ENCODE measurements at regions not wholly inside any gene's neighbourhood (a gene's known extent, or its start where the extent isn't known, plus 50 kb on each side); places are given as distances from the start of the nearest gene placed in this dataset.

DNA sequence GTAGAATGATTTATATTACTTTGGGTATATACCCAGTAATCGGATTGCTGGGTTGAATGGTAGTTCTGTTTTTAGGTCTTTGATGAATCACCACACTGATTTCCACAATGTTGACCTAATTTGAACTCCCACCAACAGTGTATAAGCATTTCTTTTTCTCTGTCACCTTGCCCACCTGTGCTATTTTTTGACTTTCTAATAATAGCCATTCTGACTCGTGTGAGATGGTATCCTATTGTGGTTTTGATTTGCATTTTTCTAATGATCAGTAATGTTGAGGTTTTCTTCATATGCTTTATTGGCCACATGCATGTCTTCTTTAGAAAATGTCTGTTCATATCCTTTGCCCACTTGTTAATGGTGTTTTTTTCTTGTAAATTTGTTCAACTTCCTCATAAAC lies 340.8 kb downstream of the PLOD2 start:
- no peak overlapping the region for H3K4me3 ChIP-seq (ENCODE audit: low read length)
- no peak for TF ChIP-seq ZNF274 (IDR thresholded peaks at IDR 0.05; ENCODE audit: low read depth, low read length)

DNA sequence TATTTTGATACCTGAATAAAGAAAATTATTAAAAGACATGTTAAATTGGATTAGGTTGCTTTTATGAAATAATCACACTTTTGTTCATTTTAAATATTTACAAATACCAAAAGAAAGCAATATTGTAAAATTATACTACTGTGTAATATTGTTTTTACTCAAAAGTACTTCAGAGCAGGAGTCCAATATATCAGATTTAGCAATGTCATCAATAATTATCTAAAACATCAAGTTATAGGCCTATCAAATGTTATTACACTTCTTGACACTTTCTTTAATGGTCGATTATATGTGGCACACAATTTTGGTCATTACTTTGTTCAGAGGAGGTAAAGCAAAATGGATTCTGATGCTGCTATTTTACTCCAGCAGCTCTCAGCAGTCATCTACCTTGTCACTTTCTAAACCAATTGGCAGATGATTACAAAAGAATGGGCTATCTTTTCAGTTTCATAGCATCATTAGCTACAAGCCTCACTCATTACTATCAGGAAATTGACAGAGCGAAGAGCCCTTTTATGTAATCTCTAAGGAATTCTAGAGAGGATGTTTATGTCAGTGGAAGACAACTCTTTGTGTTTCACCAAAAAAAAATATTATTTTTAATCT lies 318.6 kb downstream of the PLOD2 start:
- TF ChIP-seq ZNF274 (IDR thresholded peaks at IDR 0.05; ENCODE audit: low read depth, low read length): no peak
- H3K4me3 ChIP-seq (ENCODE audit: low read length): no peak overlapping the region

GRCh38 chr3:145843561-145843960 lies 317.4 kb downstream of the PLOD2 start:
- H3K4me3 ChIP-seq (ENCODE audit: low read length): no peak overlapping the region
- no peak for TF ChIP-seq ZNF274 (IDR thresholded peaks at IDR 0.05; ENCODE audit: low read depth, low read length)

DNA sequence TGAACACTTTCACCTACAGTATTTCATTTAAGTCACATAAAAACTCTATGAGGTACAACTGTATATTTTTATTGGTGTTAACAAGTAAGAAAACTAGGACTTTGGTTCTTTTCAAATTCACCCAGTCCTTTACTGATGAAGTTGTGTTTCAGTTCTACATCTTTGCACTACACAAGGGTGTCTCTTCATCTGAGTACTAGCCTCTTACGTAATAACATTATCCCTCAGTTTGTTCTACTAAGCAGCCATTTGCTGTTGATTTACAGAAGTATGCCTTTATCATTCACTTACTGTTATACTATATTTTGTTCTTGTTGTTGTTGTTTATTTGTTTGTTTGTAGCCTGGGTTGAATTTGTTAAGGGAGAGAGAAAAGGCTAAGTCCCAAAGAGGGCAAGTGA lies 311.9 kb downstream of the PLOD2 start:
- TF ChIP-seq ZNF274 (IDR thresholded peaks at IDR 0.05; ENCODE audit: low read depth, low read length): no peak
- no peak overlapping the region for H3K4me3 ChIP-seq (ENCODE audit: low read length)

- no peak for TF ChIP-seq ZNF274 (IDR thresholded peaks at IDR 0.05; ENCODE audit: low read depth, low read length)
- no peak overlapping the region for H3K4me3 ChIP-seq (ENCODE audit: low read length)
Observed at GRCh38 chr3:145854499-145854898, 306.5 kb downstream of the PLOD2 start.

GRCh38 chr3:145857956-145858355 lies 303.0 kb downstream of the PLOD2 start:
- no peak for TF ChIP-seq ZNF274 (IDR thresholded peaks at IDR 0.05; ENCODE audit: low read depth, low read length)
- no peak overlapping the region for H3K4me3 ChIP-seq (ENCODE audit: low read length)

DNA sequence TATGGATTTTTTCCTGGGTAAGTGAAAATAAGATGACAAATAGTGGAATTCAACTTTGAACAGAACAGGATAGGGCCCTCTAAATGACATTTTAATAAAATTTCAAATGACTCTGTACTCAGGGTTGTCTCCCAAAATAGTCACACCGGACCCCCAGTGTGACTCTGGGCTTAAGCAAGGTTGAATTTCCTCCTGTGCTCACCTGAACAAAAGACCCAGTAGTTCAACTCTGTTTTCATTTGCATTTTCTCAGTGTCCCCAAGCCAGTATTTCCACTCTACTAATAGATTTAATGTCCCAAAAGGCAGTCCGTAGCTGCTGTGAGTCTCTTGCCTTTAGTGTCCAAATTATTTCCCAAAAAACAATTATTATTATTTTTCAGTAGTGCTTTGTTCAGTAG lies 296.6 kb downstream of the PLOD2 start:
- no peak for TF ChIP-seq ZNF274 (IDR thresholded peaks at IDR 0.05; ENCODE audit: low read depth, low read length)
- H3K4me3 ChIP-seq (ENCODE audit: low read length): no peak overlapping the region

- no peak overlapping the region for H3K4me3 ChIP-seq (ENCODE audit: low read length)
- no peak for TF ChIP-seq ZNF274 (IDR thresholded peaks at IDR 0.05; ENCODE audit: low read depth, low read length)
Observed at GRCh38 chr3:145865399-145866018, 295.5 kb downstream of the PLOD2 start.

DNA sequence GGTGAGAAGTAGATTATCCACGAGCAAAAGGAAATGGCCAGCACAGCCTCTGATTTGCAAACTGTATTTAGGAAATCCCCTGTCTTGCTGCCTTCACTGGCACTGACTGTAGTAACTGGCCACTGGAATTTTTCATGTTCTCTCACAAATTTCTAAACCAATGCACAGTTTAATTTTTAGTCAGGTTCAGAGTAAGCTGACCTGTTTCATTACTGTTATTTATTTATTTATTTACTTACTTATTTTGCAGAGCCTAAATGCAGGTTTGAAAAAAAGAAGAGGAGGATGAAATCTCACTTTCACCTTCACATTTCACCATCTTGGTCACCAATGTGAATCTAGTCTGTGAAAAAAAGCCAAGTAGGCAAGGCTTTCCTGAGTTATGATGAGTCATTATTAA lies 291.0 kb downstream of the PLOD2 start:
- TF ChIP-seq ZNF274 (IDR thresholded peaks at IDR 0.05; ENCODE audit: low read depth, low read length): no peak
- no peak overlapping the region for H3K4me3 ChIP-seq (ENCODE audit: low read length)

DNA sequence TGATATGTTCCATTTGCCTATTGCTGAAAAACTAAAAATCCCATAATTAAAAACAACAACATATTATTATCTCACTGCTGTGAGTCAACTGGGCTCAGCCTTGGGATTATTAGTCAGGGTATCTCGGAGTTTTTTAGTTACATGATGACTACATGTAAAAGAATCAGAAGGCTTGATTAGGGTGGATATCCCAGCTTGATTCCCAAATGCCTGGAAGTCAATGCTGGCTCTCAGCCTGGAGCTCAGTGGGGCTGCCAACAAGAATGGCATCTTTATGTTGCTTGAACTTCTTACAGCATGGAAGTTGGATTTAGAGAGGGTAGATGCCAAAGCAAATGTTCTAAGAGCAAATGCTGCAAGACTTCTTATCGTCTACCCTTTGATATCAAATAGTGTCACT lies 278.5 kb downstream of the PLOD2 start:
- no peak overlapping the region for H3K4me3 ChIP-seq (ENCODE audit: low read length)
- no peak for TF ChIP-seq ZNF274 (IDR thresholded peaks at IDR 0.05; ENCODE audit: low read depth, low read length)

- no peak for TF ChIP-seq ZNF274 (IDR thresholded peaks at IDR 0.05; ENCODE audit: low read depth, low read length)
- H3K4me3 ChIP-seq (ENCODE audit: low read length): no peak overlapping the region
Observed at GRCh38 chr3:145889730-145890129, 271.3 kb downstream of the PLOD2 start.

- no peak for TF ChIP-seq ZNF274 (IDR thresholded peaks at IDR 0.05; ENCODE audit: low read depth, low read length)
- H3K4me3 ChIP-seq (ENCODE audit: low read length): no peak overlapping the region
Observed at GRCh38 chr3:145892869-145893268, 268.1 kb downstream of the PLOD2 start.

GRCh38 chr3:145893331-145893730 lies 267.7 kb downstream of the PLOD2 start:
- TF ChIP-seq ZNF274 (IDR thresholded peaks at IDR 0.05; ENCODE audit: low read depth, low read length): no peak
- H3K4me3 ChIP-seq (ENCODE audit: low read length): no peak overlapping the region

GRCh38 chr3:145898487-145898886 lies 262.5 kb downstream of the PLOD2 start:
- H3K4me3 ChIP-seq (ENCODE audit: low read length): no peak overlapping the region
- no peak for TF ChIP-seq ZNF274 (IDR thresholded peaks at IDR 0.05; ENCODE audit: low read depth, low read length)

DNA sequence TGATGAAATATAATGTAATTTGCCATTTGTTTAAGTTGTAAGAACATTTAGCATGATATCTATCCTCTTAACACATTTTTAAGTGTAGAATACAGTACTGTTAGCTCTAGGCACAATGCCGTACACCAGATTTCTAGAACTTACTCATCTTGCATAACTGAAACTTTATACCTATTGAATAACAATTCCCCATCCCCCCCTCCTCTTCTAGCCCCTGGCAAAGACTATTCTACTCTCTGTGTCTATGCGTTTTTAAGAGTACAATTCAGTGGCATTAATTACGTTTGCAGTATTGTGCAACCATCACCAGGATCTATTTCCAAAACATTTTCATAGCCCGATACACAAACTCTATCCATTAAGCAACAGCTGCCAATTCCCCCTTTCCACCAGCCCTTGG lies 261.7 kb downstream of the PLOD2 start:
- no peak for TF ChIP-seq ZNF274 (IDR thresholded peaks at IDR 0.05; ENCODE audit: low read depth, low read length)
- H3K4me3 ChIP-seq (ENCODE audit: low read length): no peak overlapping the region
